ENCODE measurements at regions not wholly inside any gene's neighbourhood (a gene's known extent, or its start where the extent isn't known, plus 50 kb on each side); places are given as distances from the start of the nearest gene placed in this dataset.

GRCh38 chr18:67432806-67433205 lies 83.7 kb downstream of the DSEL start:
- no peak for ATAC-seq
- H3K36me3 ChIP-seq, result no peaks in the 10 kb centered on the region
- intact Hi-C loops (cut with DNase I; ENCODE audit: low total_unique reads), result no loop called here

GRCh38 chr18:67428805-67429204 lies 87.7 kb downstream of the DSEL start:
- in situ Hi-C loops (cut with MboI; ENCODE audit: low sequenced_read_pairs in 4 of 4) (no loop called here), intact Hi-C loops (cut with DNase I; ENCODE audit: low total_unique reads) (no loop called here)
- ATAC-seq, result no peak
- Histone ChIP-seq H3K27me3 (no peaks in the 10 kb centered on the region), H3K4me3 (no peak overlapping the region), H3K9me3 (no peaks in the 10 kb centered on the region), H3K4me1 (no peaks in the 10 kb centered on the region), H3K27ac (no peak overlapping the region), H3K36me3 (no peaks in the 10 kb centered on the region)
- no peak for DNase-seq
- no peak for TF ChIP-seq POLR2A (IDR thresholded peaks at IDR 0.05)
- no peak for TF ChIP-seq CTCF (IDR thresholded peaks at IDR 0.05 in 4 of 5, conservative IDR thresholded peaks at IDR 0.05 in 1 of 5)

More at GRCh38 chr18:67432806-67433205, 83.7 kb downstream of the DSEL start:
- Histone ChIP-seq H3K27ac (no peak overlapping the region), H3K4me1 (no peaks in the 10 kb centered on the region), H3K9me3 (no peaks in the 10 kb centered on the region), H3K4me3 (no peak overlapping the region), H3K27me3 (no peaks in the 10 kb centered on the region)
- TF ChIP-seq CTCF (IDR thresholded peaks at IDR 0.05 in 4 of 5, conservative IDR thresholded peaks at IDR 0.05 in 1 of 5) (no peak), POLR2A (IDR thresholded peaks at IDR 0.05) (no peak)
- DNase-seq, result no peak
- in situ Hi-C loops (cut with MboI; ENCODE audit: low sequenced_read_pairs in 4 of 4), result no loop called here

GRCh38 chr18:67428158-67428557 lies 88.4 kb downstream of the DSEL start:
- Histone ChIP-seq H3K27ac (no peak overlapping the region), H3K9me3 (no peaks in the 10 kb centered on the region), H3K4me3 (no peak overlapping the region), H3K4me1 (no peaks in the 10 kb centered on the region), H3K36me3 (no peaks in the 10 kb centered on the region), H3K27me3 (no peaks in the 10 kb centered on the region)
- DNase-seq (no peak), ATAC-seq (no peak)
- intact Hi-C loops (cut with DNase I; ENCODE audit: low total_unique reads) (no loop called here), in situ Hi-C loops (cut with MboI; ENCODE audit: low sequenced_read_pairs in 4 of 4) (no loop called here)
- TF ChIP-seq CTCF (IDR thresholded peaks at IDR 0.05 in 4 of 5, conservative IDR thresholded peaks at IDR 0.05 in 1 of 5) (no peak), POLR2A (IDR thresholded peaks at IDR 0.05) (no peak)

GRCh38 chr18:67426486-67426885 lies 90.0 kb downstream of the DSEL start:
- no peak for DNase-seq
- Histone ChIP-seq H3K4me3 (no peak overlapping the region), H3K27ac (no peak overlapping the region), H3K36me3 (no peaks in the 10 kb centered on the region), H3K9me3 (no peaks in the 10 kb centered on the region), H3K4me1 (no peaks in the 10 kb centered on the region), H3K27me3 (no peaks in the 10 kb centered on the region)
- in situ Hi-C loops (cut with MboI; ENCODE audit: low sequenced_read_pairs in 4 of 4), result no loop called here
- no peak for TF ChIP-seq POLR2A (IDR thresholded peaks at IDR 0.05)
- intact Hi-C loops (cut with DNase I; ENCODE audit: low total_unique reads), result no loop called here
- no peak for ATAC-seq

GRCh38 chr18:67425672-67426071 lies 90.8 kb downstream of the DSEL start:
- in situ Hi-C loops (cut with MboI; ENCODE audit: low sequenced_read_pairs in 4 of 4) (no loop called here), intact Hi-C loops (cut with DNase I; ENCODE audit: low total_unique reads) (no loop called here)
- H3K4me1 ChIP-seq, result no peaks in the 10 kb centered on the region
- no peak overlapping the region for H3K4me3 ChIP-seq
- no peaks in the 10 kb centered on the region for H3K9me3 ChIP-seq
- no peak for TF ChIP-seq CTCF (IDR thresholded peaks at IDR 0.05 in 4 of 5, conservative IDR thresholded peaks at IDR 0.05 in 1 of 5)
- no peak for TF ChIP-seq POLR2A (IDR thresholded peaks at IDR 0.05)
- no peak overlapping the region for H3K27ac ChIP-seq
- no peaks in the 10 kb centered on the region for H3K36me3 ChIP-seq
- no peaks in the 10 kb centered on the region for H3K27me3 ChIP-seq
- no peak for ATAC-seq
- DNase-seq, result no peak

Data from gastrocnemius medialis (tissue), 4 donors.